HG02642 (cell line): ENCODE measurements at regions not wholly inside any gene's neighbourhood (a gene's known extent, or its start where the extent isn't known, plus 50 kb on each side); places are given as distances from the start of the nearest gene placed in this dataset.
"Not testable (repeated sequence)": the region's sequence is repeated elsewhere in the genome, so short reads cannot be mapped to it uniquely, and the experiment has no call there.

Source experiments
- ATAC-seq: cut with Tn5 transposase; IDR thresholded peaks from one replicate; pipeline ENCODE4 v1.9.1; 2021; ENCODE audit warnings: mild to moderate bottlenecking; ENCODE audit not compliant: unreplicated experiment, poor library complexity

GRCh38 chr5:92863666-92864065 lies 717.4 kb downstream of the NR2F1-AS1 start:
- ATAC-seq = no peak

- no peak for ATAC-seq
These were observed 719.3 kb downstream of the NR2F1-AS1 start for GRCh38 chr5:92861531-92862285.

- no peak for ATAC-seq
These were observed 721.0 kb downstream of the NR2F1-AS1 start for GRCh38 chr5:92860061-92860460.

- ATAC-seq = no peak
These were observed 728.8 kb downstream of the NR2F1-AS1 start for GRCh38 chr5:92852219-92852618.

GRCh38 chr5:92850886-92851285 lies 730.1 kb downstream of the NR2F1-AS1 start:
- ATAC-seq = no peak

GRCh38 chr5:92849756-92850155 lies 731.3 kb downstream of the NR2F1-AS1 start:
- no peak for ATAC-seq

- no peak for ATAC-seq
These were observed 739.3 kb downstream of the NR2F1-AS1 start for GRCh38 chr5:92841604-92842155.

GRCh38 chr5:92838253-92838652 lies 742.8 kb downstream of the NR2F1-AS1 start:
- ATAC-seq = no peak

GRCh38 chr5:92836855-92837755 lies 743.9 kb downstream of the NR2F1-AS1 start:
- no peak for ATAC-seq

- ATAC-seq = no peak
These were observed 745.3 kb downstream of the NR2F1-AS1 start for GRCh38 chr5:92835712-92836111.

GRCh38 chr5:92823551-92823950 lies 757.5 kb downstream of the NR2F1-AS1 start:
- not testable (repeated sequence) for ATAC-seq

- ATAC-seq = no peak
These were observed 758.8 kb downstream of the NR2F1-AS1 start for GRCh38 chr5:92822183-92822582.

GRCh38 chr5:92809855-92810465 lies 771.1 kb downstream of the NR2F1-AS1 start:
- no peak for ATAC-seq

GRCh38 chr5:92808474-92808873 lies 772.5 kb downstream of the NR2F1-AS1 start:
- ATAC-seq = no peak

- no peak for ATAC-seq
These were observed 773.9 kb downstream of the NR2F1-AS1 start for GRCh38 chr5:92807085-92807484.

GRCh38 chr5:92805446-92805845 lies 775.6 kb downstream of the NR2F1-AS1 start:
- no peak for ATAC-seq

- no peak for ATAC-seq
These were observed 779.1 kb downstream of the NR2F1-AS1 start for GRCh38 chr5:92801911-92802310.

- no peak for ATAC-seq
These were observed 780.7 kb downstream of the NR2F1-AS1 start for GRCh38 chr5:92800365-92800764.

- ATAC-seq = no peak
These were observed 785.4 kb downstream of the NR2F1-AS1 start for GRCh38 chr5:92795633-92796032.

GRCh38 chr5:92780057-92780456 lies 801.0 kb downstream of the NR2F1-AS1 start:
- ATAC-seq = no peak

GRCh38 chr5:92779536-92779935 lies 801.5 kb downstream of the NR2F1-AS1 start:
- no peak for ATAC-seq
